H9 (cell line): ENCODE measurements at regions not wholly inside any gene's neighbourhood (a gene's known extent, or its start where the extent isn't known, plus 50 kb on each side); places are given as distances from the start of the nearest gene placed in this dataset.

Experiments
- DNase-seq: peaks from one replicate; pipeline ENCODE4 v3.0.0-alpha.2; 2017
- H2AFZ ChIP-seq: one replicate; pipeline ENCODE4 v1.6.1; 2013; ENCODE audit warnings: mild to moderate bottlenecking, low read length, control low read depth, moderate library complexity
- H2AK5ac ChIP-seq: 2 replicates; pipeline ENCODE4 v1.6.1; 2013; ENCODE audit warnings: low read length, control low read depth, mixed read lengths; ENCODE audit not compliant: insufficient read length
- H2BK120ac ChIP-seq: one replicate; pipeline ENCODE4 v1.6.1; 2013; ENCODE audit warnings: low read depth, mild to moderate bottlenecking, low read length, control low read depth, inconsistent platforms; ENCODE audit not compliant: poor library complexity, severe bottlenecking
- H2BK12ac ChIP-seq: 2 replicates; pipeline ENCODE4 v1.6.1; 2013; ENCODE audit warnings: low read length, control low read depth, mixed read lengths, low read depth; ENCODE audit not compliant: insufficient read length
- H2BK15ac ChIP-seq: 2 replicates; pipeline ENCODE4 v1.6.1; 2013; ENCODE audit warnings: low read depth, low read length, control low read depth
- H2BK20ac ChIP-seq: one replicate; pipeline ENCODE4 v1.6.1; 2013; ENCODE audit warnings: low read depth, mild to moderate bottlenecking, low read length, control low read depth, inconsistent platforms; ENCODE audit not compliant: poor library complexity, severe bottlenecking
- H2BK5ac ChIP-seq: 2 replicates; pipeline ENCODE4 v1.6.1; 2013; ENCODE audit warnings: low read length, control low read depth, mixed read lengths; ENCODE audit not compliant: insufficient read length
- H3K14ac ChIP-seq: 2 replicates; pipeline ENCODE4 v1.6.1; 2013; ENCODE audit warnings: low read length, control low read depth; ENCODE audit not compliant: insufficient read depth
- H3K18ac ChIP-seq: 2 replicates; pipeline ENCODE4 v1.6.1; 2013; ENCODE audit warnings: low read depth, mild to moderate bottlenecking, mixed read lengths, low read length, control low read depth; ENCODE audit not compliant: insufficient read length
- H3K23ac ChIP-seq: 2 replicates; pipeline ENCODE4 v1.6.1; 2013; ENCODE audit warnings: low read length, control low read depth, mixed read lengths, low read depth; ENCODE audit not compliant: insufficient read length
- H3K23me2 ChIP-seq: 2 replicates; pipeline ENCODE4 v1.6.1; 2013; ENCODE audit warnings: low read depth, mild to moderate bottlenecking, mixed read lengths, low read length, control low read depth; ENCODE audit not compliant: insufficient read length, poor library complexity, severe bottlenecking
- H3K27ac ChIP-seq: 2 replicates; pipeline ENCODE4 v1.5.1; 2013; ENCODE audit warnings: low read length, control low read depth, mixed read lengths, low read depth; ENCODE audit not compliant: insufficient read length
- H3K27me3 ChIP-seq: 2 replicates; pipeline ENCODE4 v1.6.1; 2013; ENCODE audit warnings: low read length, control low read depth, inconsistent platforms; ENCODE audit not compliant: insufficient read depth
- H3K4ac ChIP-seq: 2 replicates; pipeline ENCODE4 v1.6.1; 2013; ENCODE audit warnings: low read depth, mild to moderate bottlenecking, control low read depth, inconsistent platforms, low read length, moderate library complexity
- H3K4me1 ChIP-seq: 2 replicates; pipeline ENCODE4 v1.6.1; 2013; ENCODE audit warnings: low read length, control low read depth, inconsistent platforms; ENCODE audit not compliant: insufficient read depth
- H3K4me2 ChIP-seq: 2 replicates; pipeline ENCODE4 v1.6.1; 2013; ENCODE audit warnings: low read length, control low read depth, mixed read lengths; ENCODE audit not compliant: insufficient read length, insufficient read depth
- H3K56ac ChIP-seq: 2 replicates; pipeline ENCODE4 v1.6.1; 2013; ENCODE audit warnings: low read depth, mild to moderate bottlenecking, mixed read lengths, low read length, control low read depth; ENCODE audit not compliant: insufficient read length
- H3K79me1 ChIP-seq: 2 replicates; pipeline ENCODE4 v1.6.1; 2013; ENCODE audit warnings: low read depth, mild to moderate bottlenecking, moderate library complexity, low read length, control low read depth, inconsistent platforms; ENCODE audit not compliant: insufficient read depth, poor library complexity, severe bottlenecking
- H3K79me2 ChIP-seq: 2 replicates; pipeline ENCODE4 v1.6.1; 2013; ENCODE audit warnings: low read length, control low read depth, inconsistent platforms; ENCODE audit not compliant: insufficient read depth
- H3K9ac ChIP-seq: 2 replicates; pipeline ENCODE4 v1.6.1; 2013; ENCODE audit warnings: low read length, control low read depth, mixed read lengths; ENCODE audit not compliant: insufficient read length; ENCODE audit errors: extremely low read depth
- H3K9me3 ChIP-seq: one replicate; pipeline ENCODE4 v1.6.1; 2013; ENCODE audit warnings: low read depth, low read length, inconsistent platforms; ENCODE audit not compliant: control insufficient read depth
- H3T11ph ChIP-seq: one replicate; pipeline ENCODE4 v1.6.1; 2013; ENCODE audit warnings: mild to moderate bottlenecking, low read length, control low read depth, inconsistent platforms
- H4K20me1 ChIP-seq: one replicate; pipeline ENCODE4 v1.6.1; 2013; ENCODE audit not compliant: control insufficient read depth, insufficient read length, insufficient read depth
- H4K5ac ChIP-seq: 2 replicates; pipeline ENCODE4 v1.6.1; 2013; ENCODE audit warnings: low read depth, mild to moderate bottlenecking, mixed read lengths, low read length, control low read depth; ENCODE audit not compliant: insufficient read length
- H4K8ac ChIP-seq: replicated peaks from 2 replicates; pipeline ENCODE4 v1.6.1; 2013; ENCODE audit warnings: low read length, control low read depth, mixed read lengths, low read depth; ENCODE audit not compliant: insufficient read length
- H4K91ac ChIP-seq: 2 replicates; pipeline ENCODE4 v1.6.1; 2013; ENCODE audit warnings: low read depth, mild to moderate bottlenecking, moderate library complexity, mixed read lengths, low read length, control low read depth; ENCODE audit not compliant: insufficient read length
- H3K27ac Mint-ChIP-seq, 3 experiments: 2 replicates in 2 of 3; 3 replicates in 1 of 3; pipeline ENCODE4 v1.8.0; 2020 to 2021; ENCODE audit warnings: mixed read lengths in 3 of 3, mild to moderate bottlenecking in 1 of 3, moderate library complexity in 1 of 3
- H3K27me3 Mint-ChIP-seq: 2 replicates; pipeline ENCODE4 v1.8.0; 2021; ENCODE audit warnings: low read depth, mild to moderate bottlenecking, moderate library complexity, mixed read lengths
- H3K36me3 Mint-ChIP-seq, 3 experiments: 2 replicates in 2 of 3; 3 replicates in 1 of 3; pipeline ENCODE4 v1.8.0; 2020 to 2021; ENCODE audit warnings: low read depth in 3 of 3, mixed read lengths in 3 of 3; ENCODE audit not compliant: insufficient read depth in 1 of 3
- H3K4me1 Mint-ChIP-seq, 2 experiments: 2 replicates each; pipeline ENCODE4 v1.8.0; 2020; ENCODE audit warnings: mixed read lengths in 2 of 2
- H3K4me3 Mint-ChIP-seq, 2 experiments: 2 replicates in 1 of 2; 3 replicates in 1 of 2; pipeline ENCODE4 v1.8.0; 2020 to 2021; ENCODE audit warnings: mild to moderate bottlenecking in 2 of 2, mixed read lengths in 2 of 2, moderate library complexity in 1 of 2
- H3K9me3 Mint-ChIP-seq, 2 experiments: 2 replicates in 1 of 2; 3 replicates in 1 of 2; pipeline ENCODE4 v1.8.0; 2020; ENCODE audit warnings: mild to moderate bottlenecking in 2 of 2, mixed read lengths in 2 of 2, moderate library complexity in 1 of 2
- CTCF ChIP-seq: fragments of 200-600 bp; sonication (generic); conservative IDR thresholded peaks from 3 replicates; pipeline ENCODE4 v1.8.0; 2021; ENCODE audit warnings: antibody characterized with exemption, mild to moderate bottlenecking
- WGBS: extraction: QIAGEN DNeasy Blood & Tissue Kit; methylation state at CpG from one replicate; pipeline ENCODE4 v1.1.7; 2013; ENCODE audit warnings: missing lambda C conversion rate, low lambda C conversion rate, mixed read lengths; ENCODE audit not compliant: insufficient read length; ENCODE audit errors: extremely low coverage; 5-methylcytosine and 5-hydroxymethylcytosine counted together

- Histone ChIP-seq H3T11ph (no peak overlapping the region), H3K27me3 (no peaks in the 10 kb centered on the region), H2BK5ac (no peak overlapping the region), H3K4me1 (no peaks in the 10 kb centered on the region), H3K27ac (no peak overlapping the region), H3K9me3 (no peaks in the 10 kb centered on the region), H3K4me2 (no peak overlapping the region), H2BK12ac (no peak overlapping the region), H3K79me1 (no peaks in the 10 kb centered on the region), H3K14ac (no peak overlapping the region), H3K9ac (no peak overlapping the region), H2AFZ (no peak overlapping the region), H3K4ac (no peak overlapping the region), H4K91ac (no peak overlapping the region), H2AK5ac (no peak overlapping the region), H2BK15ac (no peak overlapping the region), H3K56ac (no peak overlapping the region), H4K8ac (no peak overlapping the region), H3K79me2 (no peaks in the 10 kb centered on the region), H3K18ac (no peak overlapping the region), H2BK20ac (no peak overlapping the region), H3K23me2 (no peaks in the 10 kb centered on the region), H4K5ac (no peak overlapping the region), H2BK120ac (no peak overlapping the region), H4K20me1 (no peaks in the 10 kb centered on the region), H3K23ac (no peak overlapping the region)
- Mint-ChIP-seq H3K4me3 (no peak overlapping the region), H3K27me3 (no peaks in the 10 kb centered on the region), H3K27ac (no peak overlapping the region), H3K9me3 (no peaks in the 10 kb centered on the region; a peak in 1 of 5 replicates), H3K36me3 (peaks cover 0 to 4% (median 0%) of the 10 kb centered on the region in 3 experiments; a peak in 2 of 7 replicates), H3K4me1 (no peaks in the 10 kb centered on the region; a peak in 1 of 4 replicates)
- no peak for DNase-seq
- no peak for TF ChIP-seq CTCF
- no CpG with 5 or more reads among the region's 3 CpGs for WGBS
Measured at GRCh38 chr3:70823622-70824021, 511.2 kb upstream of the MDFIC2 start.
